ENCODE measurements at regions not wholly inside any gene's neighbourhood (a gene's known extent, or its start where the extent isn't known, plus 50 kb on each side); places are given as distances from the start of the nearest gene placed in this dataset.

DNA sequence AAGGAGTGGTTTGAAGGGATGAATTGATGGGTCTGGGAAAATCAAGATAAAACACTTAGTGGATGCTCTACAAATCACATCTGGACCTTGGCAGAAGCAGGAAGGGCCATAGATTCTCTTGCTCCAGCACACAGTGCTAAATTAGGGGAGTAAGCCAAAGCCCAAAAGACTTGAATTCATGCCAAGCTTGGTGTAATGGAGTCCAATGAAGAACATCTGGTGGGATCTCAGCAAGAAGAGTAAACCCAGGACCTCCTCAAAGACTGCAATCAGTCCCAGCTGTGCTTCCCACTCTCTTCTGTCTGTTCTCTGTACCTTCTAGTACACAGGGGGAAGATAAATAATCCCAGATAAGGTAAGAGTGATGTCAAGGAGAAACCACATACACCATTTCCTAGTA is 683.4 kb downstream of the RNF144B start:
- TF ChIP-seq CTCF (IDR thresholded peaks at IDR 0.05) = no peak
- no peak for DNase-seq

GRCh38 chr6:19083801-19084200 is 696.7 kb downstream of the RNF144B start:
- H3K9ac ChIP-seq (ENCODE audit: low read depth in 2 of 2, low read length in 2 of 2) = no peak overlapping the region
- H3K4me3 ChIP-seq = no peak overlapping the region
- no peak for DNase-seq
- no peak overlapping the region for H3K27ac ChIP-seq
- no peak for TF ChIP-seq CTCF (IDR thresholded peaks at IDR 0.05)
- H3K9me3 ChIP-seq = no peaks in the 10 kb centered on the region
- H3K36me3 ChIP-seq = no peaks in the 10 kb centered on the region
- intact Hi-C loops (cut with DNase I) = no loop called here
- H3K27me3 ChIP-seq = no peaks in the 10 kb centered on the region
- no peaks in the 10 kb centered on the region for H3K4me1 ChIP-seq

More for the DNA sequence above, 683.4 kb downstream of the RNF144B start:
- no peak overlapping the region for H3K4me3 ChIP-seq
- H3K9ac ChIP-seq (ENCODE audit: low read depth in 2 of 2, low read length in 2 of 2) = no peak overlapping the region
- no peaks in the 10 kb centered on the region for H3K9me3 ChIP-seq
- H3K27ac ChIP-seq = no peak overlapping the region
- H3K36me3 ChIP-seq = no peaks in the 10 kb centered on the region
- H3K4me1 ChIP-seq = no peaks in the 10 kb centered on the region
- H3K27me3 ChIP-seq = no peaks in the 10 kb centered on the region
- intact Hi-C loops (cut with DNase I) = no loop called here

DNA sequence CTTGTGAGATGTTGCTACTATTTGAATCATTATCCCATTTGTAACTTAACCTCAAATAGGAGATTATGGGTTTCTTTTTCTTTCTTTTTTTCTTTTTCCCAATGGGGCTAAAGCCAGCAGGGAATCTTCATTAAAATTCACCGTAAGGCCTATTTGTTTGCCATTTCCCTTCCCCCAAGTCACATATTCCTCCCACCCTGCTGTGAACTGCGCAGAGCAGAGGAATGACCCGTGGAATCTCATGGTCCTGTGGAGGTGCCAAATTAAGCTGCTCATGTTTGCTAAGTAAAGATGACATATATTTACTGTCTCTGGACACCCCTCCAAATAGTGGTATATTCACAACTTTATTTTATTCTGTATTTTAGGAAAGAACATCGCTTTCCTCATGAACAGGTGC is 699.3 kb downstream of the RNF144B start:
- DNase-seq = no peak
- H3K9me3 ChIP-seq = no peaks in the 10 kb centered on the region
- no peak overlapping the region for H3K4me3 ChIP-seq
- no peaks in the 10 kb centered on the region for H3K27me3 ChIP-seq
- no peak overlapping the region for H3K9ac ChIP-seq (ENCODE audit: low read depth in 2 of 2, low read length in 2 of 2)
- no peak overlapping the region for H3K27ac ChIP-seq
- H3K36me3 ChIP-seq = no peaks in the 10 kb centered on the region
- intact Hi-C loops (cut with DNase I) = no loop called here
- H3K4me1 ChIP-seq = no peaks in the 10 kb centered on the region
- TF ChIP-seq CTCF (IDR thresholded peaks at IDR 0.05) = no peak

GRCh38 chr6:19087296-19087695 is 700.1 kb downstream of the RNF144B start:
- Histone ChIP-seq H3K27ac (no peak overlapping the region), H3K4me3 (no peak overlapping the region), H3K4me1 (no peaks in the 10 kb centered on the region), H3K36me3 (no peaks in the 10 kb centered on the region), H3K27me3 (no peaks in the 10 kb centered on the region), H3K9me3 (no peaks in the 10 kb centered on the region), H3K9ac (ENCODE audit: low read depth in 2 of 2, low read length in 2 of 2) (no peak overlapping the region)
- DNase-seq = no peak
- intact Hi-C loops (cut with DNase I) = no loop called here
- no peak for TF ChIP-seq CTCF (IDR thresholded peaks at IDR 0.05)

GRCh38 chr6:19087897-19088296 is 700.7 kb downstream of the RNF144B start:
- Histone ChIP-seq H3K4me1 (no peaks in the 10 kb centered on the region), H3K27ac (no peak overlapping the region), H3K4me3 (no peak overlapping the region), H3K9ac (ENCODE audit: low read depth in 2 of 2, low read length in 2 of 2) (no peak overlapping the region), H3K36me3 (no peaks in the 10 kb centered on the region), H3K27me3 (no peaks in the 10 kb centered on the region), H3K9me3 (no peaks in the 10 kb centered on the region)
- TF ChIP-seq CTCF (IDR thresholded peaks at IDR 0.05) = no peak
- intact Hi-C loops (cut with DNase I) = no loop called here
- no peak for DNase-seq

DNA sequence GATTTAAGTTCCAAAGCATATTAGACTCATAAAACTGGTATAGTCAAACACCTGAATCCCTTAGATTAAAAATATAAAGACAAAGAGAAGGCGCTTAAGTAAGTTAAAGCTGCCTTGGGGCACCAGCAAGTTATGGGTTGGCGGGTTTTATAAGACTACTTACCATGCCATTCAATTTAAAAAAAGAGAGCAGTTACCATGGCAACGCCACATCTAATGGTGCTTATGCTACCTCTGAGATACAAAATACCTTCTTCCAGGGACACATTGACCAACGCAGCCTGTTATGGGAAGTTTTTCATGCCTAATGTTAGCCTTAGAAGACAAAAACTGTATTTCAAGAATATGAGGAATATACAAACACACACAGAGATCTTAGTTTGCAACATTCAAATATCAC is 713.6 kb downstream of the RNF144B start:
- no peak for DNase-seq
- Histone ChIP-seq H3K4me3 (no peak overlapping the region), H3K9ac (ENCODE audit: low read depth in 2 of 2, low read length in 2 of 2) (no peak overlapping the region), H3K27ac (no peak overlapping the region), H3K36me3 (no peaks in the 10 kb centered on the region), H3K4me1 (no peaks in the 10 kb centered on the region), H3K27me3 (no peaks in the 10 kb centered on the region), H3K9me3 (no peaks in the 10 kb centered on the region)
- TF ChIP-seq CTCF (IDR thresholded peaks at IDR 0.05) = no peak
- intact Hi-C loops (cut with DNase I) = no loop called here
